ENCODE measurements at regions not wholly inside any gene's neighbourhood (a gene's known extent, or its start where the extent isn't known, plus 50 kb on each side); places are given as distances from the start of the nearest gene placed in this dataset.

GRCh38 chr9:80030801-80031200 lies 459.0 kb downstream of the TLE4 start:
- no peak for TF ChIP-seq CTCF (IDR thresholded peaks at IDR 0.05; ENCODE audit: low read depth, low read length, poor library complexity, severe bottlenecking)
- TF ChIP-seq EZH2phosphoT487 (IDR thresholded peaks at IDR 0.05; ENCODE audit: borderline replicate concordance, low read length): no peak
